Lower lobe of right lung (tissue), 2 donors: ENCODE measurements at regions not wholly inside any gene's neighbourhood (a gene's known extent, or its start where the extent isn't known, plus 50 kb on each side); places are given as distances from the start of the nearest gene placed in this dataset.

ENCODE experiments used
- ATAC-seq, 2 donors: fragments of 200-7000 bp; cut with Tn5 transposase; one replicate each; pipeline ENCODE4 v1.9.1; 2020 to 2022; ENCODE audit warnings: mild to moderate bottlenecking in 2 of 2, moderate library complexity in 2 of 2
- DNase-seq: peaks from one replicate; pipeline ENCODE4 v3.0.0-alpha.2; 2020
- H3K27ac ChIP-seq: fragments of 200-600 bp; one replicate; pipeline ENCODE4 v1.8.0; 2022
- H3K27me3 ChIP-seq: fragments of 200-600 bp; one replicate; pipeline ENCODE4 v1.8.0; 2022; ENCODE audit warnings: low read depth
- H3K36me3 ChIP-seq: fragments of 200-600 bp; one replicate; pipeline ENCODE4 v1.8.0; 2022; ENCODE audit warnings: mild to moderate bottlenecking
- H3K4me1 ChIP-seq: fragments of 200-600 bp; one replicate; pipeline ENCODE4 v1.8.0; 2022
- H3K4me3 ChIP-seq: fragments of 200-600 bp; one replicate; pipeline ENCODE4 v1.8.0; 2022; ENCODE audit warnings: mild to moderate bottlenecking
- H3K9me3 ChIP-seq: fragments of 200-600 bp; one replicate; pipeline ENCODE4 v1.8.0; 2022
- intact Hi-C: fragments of 100-400 bp; cut with DNase I; formaldehyde crosslinking; loops from one replicate; pipeline ENCODE4 v1.11.0; 2022
- TF ChIP-seq, protein P1 (sequence below): fragments of 200-600 bp; IDR thresholded peaks from one replicate; pipeline ENCODE4 v1.8.0; 2022; ENCODE audit warnings: antibody characterized with exemption, mild to moderate bottlenecking
- donor health status: DM: no; HTN: yes; CAD: no; lungs with severe emphysema.

GRCh38 chr7:42689626-42690025 is 222.2 kb downstream of the C7orf25 start:
- H3K4me1 ChIP-seq: no peaks in the 10 kb centered on the region
- H3K9me3 ChIP-seq: no peaks in the 10 kb centered on the region
- intact Hi-C loops: loop anchor here (10.0 kb wide), 1 partner anchor 745 kb away; no protein-coding TSS in a partner anchor
- no peaks in the 10 kb centered on the region for H3K27me3 ChIP-seq
- ATAC-seq: no peak
- H3K27ac ChIP-seq: no peak overlapping the region
- TF ChIP-seq, protein P1, sequence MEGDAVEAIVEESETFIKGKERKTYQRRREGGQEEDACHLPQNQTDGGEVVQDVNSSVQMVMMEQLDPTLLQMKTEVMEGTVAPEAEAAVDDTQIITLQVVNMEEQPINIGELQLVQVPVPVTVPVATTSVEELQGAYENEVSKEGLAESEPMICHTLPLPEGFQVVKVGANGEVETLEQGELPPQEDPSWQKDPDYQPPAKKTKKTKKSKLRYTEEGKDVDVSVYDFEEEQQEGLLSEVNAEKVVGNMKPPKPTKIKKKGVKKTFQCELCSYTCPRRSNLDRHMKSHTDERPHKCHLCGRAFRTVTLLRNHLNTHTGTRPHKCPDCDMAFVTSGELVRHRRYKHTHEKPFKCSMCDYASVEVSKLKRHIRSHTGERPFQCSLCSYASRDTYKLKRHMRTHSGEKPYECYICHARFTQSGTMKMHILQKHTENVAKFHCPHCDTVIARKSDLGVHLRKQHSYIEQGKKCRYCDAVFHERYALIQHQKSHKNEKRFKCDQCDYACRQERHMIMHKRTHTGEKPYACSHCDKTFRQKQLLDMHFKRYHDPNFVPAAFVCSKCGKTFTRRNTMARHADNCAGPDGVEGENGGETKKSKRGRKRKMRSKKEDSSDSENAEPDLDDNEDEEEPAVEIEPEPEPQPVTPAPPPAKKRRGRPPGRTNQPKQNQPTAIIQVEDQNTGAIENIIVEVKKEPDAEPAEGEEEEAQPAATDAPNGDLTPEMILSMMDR: no peak
- no peaks in the 10 kb centered on the region for H3K36me3 ChIP-seq
- DNase-seq: no peak
- H3K4me3 ChIP-seq: no peak overlapping the region

GRCh38 chr7:42688056-42688371 is 223.9 kb downstream of the C7orf25 start:
- TF ChIP-seq, protein P1: no peak
- intact Hi-C loops: no loop called here
- Histone ChIP-seq H3K27ac (no peak overlapping the region), H3K36me3 (no peaks in the 10 kb centered on the region), H3K4me3 (no peak overlapping the region), H3K9me3 (no peaks in the 10 kb centered on the region), H3K4me1 (no peaks in the 10 kb centered on the region), H3K27me3 (no peaks in the 10 kb centered on the region)
- ATAC-seq (no peak), DNase-seq (no peak)

DNA sequence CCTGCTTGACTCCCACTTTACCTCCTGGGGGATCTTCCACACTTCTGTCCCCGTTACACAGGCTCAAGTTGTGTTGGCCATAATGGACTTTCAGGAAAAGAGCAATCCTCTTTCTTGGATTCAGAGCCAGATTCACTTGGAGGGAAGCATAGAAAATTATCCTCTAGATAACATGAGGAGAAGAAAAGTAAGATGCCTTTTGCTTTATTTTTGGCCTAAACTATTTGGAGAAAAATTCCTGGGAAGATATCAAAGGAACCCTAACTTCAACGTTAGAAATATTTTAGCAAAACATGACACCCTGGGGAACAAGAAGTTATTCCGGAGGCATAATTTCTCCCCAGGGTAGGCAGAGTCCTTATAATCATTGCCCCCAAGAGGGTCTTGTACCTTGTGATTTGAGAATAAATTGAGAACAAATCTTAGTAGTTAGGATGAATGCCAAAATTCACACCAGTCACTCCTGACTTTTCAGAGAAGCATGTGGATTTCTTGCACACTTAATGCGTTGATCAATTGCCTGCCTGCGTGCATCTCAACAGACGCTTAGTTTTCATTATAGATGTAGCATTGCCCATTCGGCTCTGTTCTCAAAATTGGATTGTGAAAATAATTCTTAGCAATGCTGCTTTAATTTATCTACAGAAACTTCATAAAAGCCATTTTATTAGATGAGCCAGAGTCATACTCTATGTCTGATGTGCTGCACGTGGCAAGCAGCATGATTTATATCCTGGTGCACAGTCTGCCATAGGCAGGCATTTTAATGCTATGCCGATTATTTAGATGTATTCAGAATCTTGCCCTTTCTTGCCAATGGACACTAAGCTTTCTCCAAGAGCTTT is 224.4 kb downstream of the C7orf25 start:
- Histone ChIP-seq H3K27ac (no peak overlapping the region), H3K4me3 (no peak overlapping the region), H3K27me3 (no peaks in the 10 kb centered on the region), H3K9me3 (no peaks in the 10 kb centered on the region), H3K36me3 (no peaks in the 10 kb centered on the region), H3K4me1 (no peaks in the 10 kb centered on the region)
- TF ChIP-seq, protein P1: no peak
- ATAC-seq (no peak), DNase-seq (no peak)
- intact Hi-C loops: no loop called here

DNA sequence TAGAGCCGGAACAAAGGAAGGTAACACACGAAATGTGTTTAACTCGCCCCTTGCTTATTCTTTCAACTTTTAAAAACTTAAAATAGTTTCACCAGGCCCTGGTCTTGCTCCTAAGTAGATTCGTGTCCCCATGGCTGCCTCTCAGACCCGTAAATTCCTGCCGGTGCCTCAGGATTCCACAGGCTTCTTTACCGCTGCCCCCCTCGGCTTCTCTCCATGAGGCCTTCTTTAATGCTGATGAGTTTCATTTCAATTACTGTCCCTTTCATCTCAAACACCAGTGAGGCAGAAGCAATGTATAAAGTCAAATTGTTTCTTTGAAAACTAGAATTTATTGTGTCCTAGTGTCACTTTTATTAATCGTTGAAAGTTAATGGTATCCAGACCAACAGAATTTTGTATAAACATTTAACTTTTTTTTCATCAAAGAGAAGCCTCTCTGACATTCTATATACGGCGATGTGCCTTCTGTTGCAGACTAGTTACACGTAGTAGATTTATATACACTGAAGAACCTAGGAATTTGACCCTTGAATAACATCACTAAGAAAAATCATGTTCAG is 225.2 kb downstream of the C7orf25 start:
- H3K9me3 ChIP-seq: no peaks in the 10 kb centered on the region
- intact Hi-C loops: no loop called here
- H3K27me3 ChIP-seq: no peaks in the 10 kb centered on the region
- H3K4me3 ChIP-seq: no peak overlapping the region
- DNase-seq: no peak
- no peak for ATAC-seq
- no peaks in the 10 kb centered on the region for H3K36me3 ChIP-seq
- TF ChIP-seq, protein P1: no peak
- no peaks in the 10 kb centered on the region for H3K4me1 ChIP-seq
- no peak overlapping the region for H3K27ac ChIP-seq

- Histone ChIP-seq H3K27ac (no peak overlapping the region), H3K4me3 (no peak overlapping the region), H3K27me3 (no peaks in the 10 kb centered on the region), H3K4me1 (no peaks in the 10 kb centered on the region), H3K36me3 (no peaks in the 10 kb centered on the region), H3K9me3 (no peaks in the 10 kb centered on the region)
- DNase-seq (no peak), ATAC-seq (no peak)
- intact Hi-C loops: no loop called here
- TF ChIP-seq, protein P1: no peak
These were observed 226.0 kb downstream of the C7orf25 start for GRCh38 chr7:42685911-42686310.
